ENCODE measurements at regions not wholly inside any gene's neighbourhood (a gene's known extent, or its start where the extent isn't known, plus 50 kb on each side); places are given as distances from the start of the nearest gene placed in this dataset.

- 73 to 84% methylated on average over 6 of the region's 6 CpGs for WGBS, 2 donors
- no peak for TF ChIP-seq POLR2A (IDR thresholded peaks at IDR 0.05)
- TF ChIP-seq, protein P1, sequence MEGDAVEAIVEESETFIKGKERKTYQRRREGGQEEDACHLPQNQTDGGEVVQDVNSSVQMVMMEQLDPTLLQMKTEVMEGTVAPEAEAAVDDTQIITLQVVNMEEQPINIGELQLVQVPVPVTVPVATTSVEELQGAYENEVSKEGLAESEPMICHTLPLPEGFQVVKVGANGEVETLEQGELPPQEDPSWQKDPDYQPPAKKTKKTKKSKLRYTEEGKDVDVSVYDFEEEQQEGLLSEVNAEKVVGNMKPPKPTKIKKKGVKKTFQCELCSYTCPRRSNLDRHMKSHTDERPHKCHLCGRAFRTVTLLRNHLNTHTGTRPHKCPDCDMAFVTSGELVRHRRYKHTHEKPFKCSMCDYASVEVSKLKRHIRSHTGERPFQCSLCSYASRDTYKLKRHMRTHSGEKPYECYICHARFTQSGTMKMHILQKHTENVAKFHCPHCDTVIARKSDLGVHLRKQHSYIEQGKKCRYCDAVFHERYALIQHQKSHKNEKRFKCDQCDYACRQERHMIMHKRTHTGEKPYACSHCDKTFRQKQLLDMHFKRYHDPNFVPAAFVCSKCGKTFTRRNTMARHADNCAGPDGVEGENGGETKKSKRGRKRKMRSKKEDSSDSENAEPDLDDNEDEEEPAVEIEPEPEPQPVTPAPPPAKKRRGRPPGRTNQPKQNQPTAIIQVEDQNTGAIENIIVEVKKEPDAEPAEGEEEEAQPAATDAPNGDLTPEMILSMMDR (IDR thresholded peaks at IDR 0.05), result no peak
- DNase-seq (ENCODE audit: low spot score in 2 of 2), result peak in 1 of 2 donors; percentile 7
- intact Hi-C loops (cut with DNase I; ENCODE audit: low total_unique reads), result no loop called here
- H3K4me3 ChIP-seq (ENCODE audit: low read depth, poor library complexity, severe bottlenecking), result no peak overlapping the region
Observed at GRCh38 chr10:123604506-123604905, 61.6 kb upstream of the GPR26 start.

DNA sequence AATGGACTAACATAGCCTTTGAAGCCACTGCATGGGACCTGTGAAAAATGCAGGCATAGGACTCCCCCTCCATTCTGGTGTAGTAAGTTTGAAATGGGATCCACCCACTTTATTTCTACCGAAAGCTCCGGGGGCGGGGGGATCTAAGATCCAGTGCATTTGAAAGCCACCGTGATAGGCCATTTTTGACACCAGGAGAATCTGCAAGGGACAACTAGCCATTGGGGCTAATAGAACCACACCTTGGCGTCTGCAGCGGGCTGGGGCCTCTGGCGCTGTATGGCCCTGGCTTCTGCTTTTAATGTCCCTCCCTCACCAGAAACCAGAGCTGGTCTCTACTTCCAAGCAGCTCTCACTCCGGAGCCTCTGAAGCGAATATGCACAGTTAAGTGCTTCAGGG, 60.1 kb upstream of the GPR26 start:
- DNase-seq (ENCODE audit: low spot score in 2 of 2), result peak in 1 of 2 donors; percentile 37
- TF ChIP-seq POLR2A (IDR thresholded peaks at IDR 0.05), result no peak
- WGBS, 2 donors, result 83 to 86% methylated on average over 9 of the region's 9 CpGs
- intact Hi-C loops (cut with DNase I; ENCODE audit: low total_unique reads), result no loop called here
- H3K4me3 ChIP-seq (ENCODE audit: low read depth, poor library complexity, severe bottlenecking), result no peak overlapping the region

DNA sequence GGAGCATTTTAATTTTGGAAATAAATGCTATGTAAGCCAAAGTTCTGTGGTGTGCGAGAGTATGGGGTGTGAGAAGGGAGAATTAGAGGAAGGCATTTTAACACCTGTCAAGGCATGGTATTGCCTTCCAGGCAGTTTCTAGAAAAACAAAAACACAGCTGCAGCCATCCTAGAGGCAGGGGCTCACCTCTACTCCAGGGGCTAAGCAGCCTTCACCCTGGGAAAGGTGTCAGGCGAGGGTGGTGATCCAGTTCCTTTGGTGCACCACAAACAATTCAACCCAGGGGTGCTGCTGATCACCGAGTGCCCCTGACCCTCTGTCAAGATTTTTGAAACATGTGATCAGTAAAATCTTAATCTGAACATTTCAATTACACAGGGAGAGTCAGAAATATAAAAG, 59.2 kb upstream of the GPR26 start:
- no peak for TF ChIP-seq POLR2A (IDR thresholded peaks at IDR 0.05)
- TF ChIP-seq, protein P1 (IDR thresholded peaks at IDR 0.05), result no peak
- no peak overlapping the region for H3K4me3 ChIP-seq (ENCODE audit: low read depth, poor library complexity, severe bottlenecking)
- intact Hi-C loops (cut with DNase I; ENCODE audit: low total_unique reads), result no loop called here
- 25 to 27% methylated on average over 3 of the region's 3 CpGs for WGBS, 2 donors
- DNase-seq (ENCODE audit: low spot score in 2 of 2), result peak in 1 of 2 donors; percentile 31

GRCh38 chr10:123607386-123607785, 58.8 kb upstream of the GPR26 start:
- 12 to 19% methylated on average over 1 of the region's 1 CpG for WGBS, 2 donors
- peak in 1 of 2 donors; percentile 58 for DNase-seq (ENCODE audit: low spot score in 2 of 2)
- intact Hi-C loops (cut with DNase I; ENCODE audit: low total_unique reads), result no loop called here

DNA sequence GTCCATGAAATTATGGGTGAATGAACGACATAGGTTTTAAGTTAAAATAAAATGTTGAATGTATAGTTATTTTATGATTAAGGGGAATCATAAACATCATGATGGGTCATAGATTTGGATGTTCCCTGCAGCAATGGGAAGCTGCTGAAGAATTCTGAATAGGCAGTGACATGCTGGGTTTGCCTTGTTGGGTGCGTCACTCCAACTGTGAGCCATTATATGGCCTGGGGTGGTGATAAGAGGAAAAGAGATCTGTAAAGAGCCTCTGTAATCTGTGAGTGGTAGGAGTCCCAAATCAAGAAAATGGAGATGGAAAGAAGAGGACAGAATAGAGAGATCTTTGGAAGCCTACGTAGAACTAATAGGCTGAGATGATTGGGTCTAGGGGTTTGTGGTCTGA, 58.1 kb upstream of the GPR26 start:
- TF ChIP-seq POLR2A (IDR thresholded peaks at IDR 0.05), result no peak
- TF ChIP-seq, protein P1 (IDR thresholded peaks at IDR 0.05), result no peak
- no peak for DNase-seq (ENCODE audit: low spot score in 2 of 2)
- H3K4me3 ChIP-seq (ENCODE audit: low read depth, poor library complexity, severe bottlenecking), result no peak overlapping the region
- intact Hi-C loops (cut with DNase I; ENCODE audit: low total_unique reads), result no loop called here
- 35 to 45% methylated on average over 3 of the region's 3 CpGs for WGBS, 2 donors

More at GRCh38 chr10:123607386-123607785, 58.8 kb upstream of the GPR26 start:
- no peak overlapping the region for H3K4me3 ChIP-seq (ENCODE audit: low read depth, poor library complexity, severe bottlenecking)
- TF ChIP-seq POLR2A (IDR thresholded peaks at IDR 0.05), result no peak
- TF ChIP-seq, protein P1 (IDR thresholded peaks at IDR 0.05), result no peak

- intact Hi-C loops (cut with DNase I; ENCODE audit: low total_unique reads), result no loop called here
- DNase-seq (ENCODE audit: low spot score in 2 of 2), result no peak
- no peak for TF ChIP-seq POLR2A (IDR thresholded peaks at IDR 0.05)
- TF ChIP-seq, protein P1 (IDR thresholded peaks at IDR 0.05), result no peak
- H3K4me3 ChIP-seq (ENCODE audit: low read depth, poor library complexity, severe bottlenecking), result no peak overlapping the region
- WGBS, 2 donors, result 75 to 80% methylated on average over 3 of the region's 3 CpGs
Observed at GRCh38 chr10:123611243-123611642, 54.9 kb upstream of the GPR26 start.

Measured in lower leg skin (tissue), 4 donors.